Esophagus (tissue), 2 donors: ENCODE measurements at regions not wholly inside any gene's neighbourhood (a gene's known extent, or its start where the extent isn't known, plus 50 kb on each side); places are given as distances from the start of the nearest gene placed in this dataset.

Source experiments
- H3K27ac ChIP-seq, 2 donors: one replicate each; pipeline ENCODE4 v1.5.1; 2013; ENCODE audit warnings: low read depth in 2 of 2, mild to moderate bottlenecking in 2 of 2, inconsistent platforms in 1 of 2, low read length in 1 of 2, moderate library complexity in 1 of 2
- H3K27me3 ChIP-seq, 2 donors: one replicate each; pipeline ENCODE4 v1.6.1; 2013; ENCODE audit warnings: low read length in 2 of 2, control low read depth in 1 of 2, mild to moderate bottlenecking in 1 of 2; ENCODE audit not compliant: insufficient read depth in 2 of 2, control insufficient read depth in 1 of 2
- H3K36me3 ChIP-seq, 2 donors: one replicate each; pipeline ENCODE4 v1.6.1; 2013; ENCODE audit warnings: low read length in 1 of 2; ENCODE audit not compliant: control insufficient read depth in 2 of 2, insufficient read depth in 2 of 2
- H3K4me1 ChIP-seq, 2 donors: one replicate each; pipeline ENCODE4 v1.6.1; 2013; ENCODE audit warnings: low read length in 1 of 2; ENCODE audit not compliant: control insufficient read depth in 2 of 2, insufficient read depth in 2 of 2
- H3K4me3 ChIP-seq, 2 donors: one replicate each; pipeline ENCODE4 v1.5.1; 2013; ENCODE audit warnings: low read length in 2 of 2, mild to moderate bottlenecking in 2 of 2, low read depth in 1 of 2, moderate library complexity in 1 of 2
- H3K9me3 ChIP-seq, 2 donors: one replicate each; pipeline ENCODE4 v1.6.1; 2013; ENCODE audit warnings: mild to moderate bottlenecking in 2 of 2, low read depth in 1 of 2, low read length in 1 of 2, moderate library complexity in 1 of 2; ENCODE audit not compliant: control insufficient read depth in 2 of 2, insufficient read depth in 1 of 2
- WGBS, 2 donors: extraction: QIAGEN DNeasy Blood & Tissue Kit; methylation state at CpG; one replicate each; pipeline ENCODE4 v1.1.7; 2013; 5-methylcytosine and 5-hydroxymethylcytosine counted together
- donor health status: healthy with polysubstance abuse.
- donor health status: Bipolar disorder and iron deficiency.

- Histone ChIP-seq H3K4me3 (no peak overlapping the region), H3K27ac (no peak overlapping the region), H3K4me1 (no peaks in the 10 kb centered on the region), H3K27me3 (no peaks in the 10 kb centered on the region), H3K9me3 (peaks cover 0 to 4% of the 10 kb centered on the region in 2 donors), H3K36me3 (no peaks in the 10 kb centered on the region)
- WGBS, 2 donors = 63 to 64% methylated on average over 4 of the region's 4 CpGs
Measured at GRCh38 chr20:60728705-60729104, 523.4 kb upstream of the CDH4 start.

- 56 to 59% methylated on average over 7 of the region's 7 CpGs for WGBS, 2 donors
- Histone ChIP-seq H3K4me3 (no peak overlapping the region), H3K27me3 (no peaks in the 10 kb centered on the region), H3K36me3 (no peaks in the 10 kb centered on the region), H3K27ac (no peak overlapping the region), H3K4me1 (no peaks in the 10 kb centered on the region), H3K9me3 (peaks cover 0 to 4% of the 10 kb centered on the region in 2 donors)
Measured at GRCh38 chr20:60729135-60729900, 522.7 kb upstream of the CDH4 start.

- Histone ChIP-seq H3K27ac (no peak overlapping the region), H3K9me3 (peaks cover 0 to 4% of the 10 kb centered on the region in 2 donors), H3K36me3 (no peaks in the 10 kb centered on the region), H3K4me3 (no peak overlapping the region), H3K27me3 (no peaks in the 10 kb centered on the region), H3K4me1 (no peaks in the 10 kb centered on the region)
- WGBS, 2 donors = 48 to 64% methylated on average over 3 of the region's 3 CpGs
Measured at GRCh38 chr20:60732322-60732721, 519.7 kb upstream of the CDH4 start.

- H3K4me3 ChIP-seq = no peak overlapping the region
- no peaks in the 10 kb centered on the region for H3K4me1 ChIP-seq
- H3K27ac ChIP-seq = no peak overlapping the region
- H3K36me3 ChIP-seq = no peaks in the 10 kb centered on the region
- WGBS, 2 donors = 69 to 73% methylated on average over 6 of the region's 6 CpGs
- H3K27me3 ChIP-seq = no peaks in the 10 kb centered on the region
- peaks cover 0 to 2% of the 10 kb centered on the region in 2 donors for H3K9me3 ChIP-seq
Measured at GRCh38 chr20:60748086-60748485, 504.0 kb upstream of the CDH4 start.

GRCh38 chr20:60749804-60750602 lies 502.1 kb upstream of the CDH4 start:
- no peaks in the 10 kb centered on the region for H3K27me3 ChIP-seq
- no peaks in the 10 kb centered on the region for H3K36me3 ChIP-seq
- H3K27ac ChIP-seq = no peak overlapping the region
- H3K9me3 ChIP-seq = peaks cover 0 to 4% of the 10 kb centered on the region in 2 donors
- 85 to 90% methylated on average over 11 of the region's 11 CpGs for whole genome bisulfite sequencing, 2 donors
- H3K4me1 ChIP-seq = no peaks in the 10 kb centered on the region
- no peak overlapping the region for H3K4me3 ChIP-seq

GRCh38 chr20:60750909-60751308 lies 501.2 kb upstream of the CDH4 start:
- H3K9me3 ChIP-seq = peaks cover 0 to 4% of the 10 kb centered on the region in 2 donors
- 84 to 85% methylated on average over 10 of the region's 10 CpGs for WGBS, 2 donors
- no peaks in the 10 kb centered on the region for H3K4me1 ChIP-seq
- no peak overlapping the region for H3K27ac ChIP-seq
- H3K4me3 ChIP-seq = no peak overlapping the region
- no peaks in the 10 kb centered on the region for H3K27me3 ChIP-seq
- no peaks in the 10 kb centered on the region for H3K36me3 ChIP-seq

GRCh38 chr20:60751826-60752225 lies 500.2 kb upstream of the CDH4 start:
- 69 to 71% methylated on average over 7 of the region's 7 CpGs for WGBS, 2 donors
- no peaks in the 10 kb centered on the region for H3K36me3 ChIP-seq
- no peak overlapping the region for H3K4me3 ChIP-seq
- H3K9me3 ChIP-seq = peaks cover 0 to 4% of the 10 kb centered on the region in 2 donors
- H3K4me1 ChIP-seq = no peaks in the 10 kb centered on the region
- no peak overlapping the region for H3K27ac ChIP-seq
- no peaks in the 10 kb centered on the region for H3K27me3 ChIP-seq

- H3K27me3 ChIP-seq = no peaks in the 10 kb centered on the region
- peaks cover 0 to 4% of the 10 kb centered on the region in 2 donors for H3K9me3 ChIP-seq
- H3K36me3 ChIP-seq = no peaks in the 10 kb centered on the region
- H3K4me1 ChIP-seq = no peaks in the 10 kb centered on the region
- H3K27ac ChIP-seq = no peak overlapping the region
- WGBS, 2 donors = 64 to 69% methylated on average over 17 of the region's 17 CpGs
- no peak overlapping the region for H3K4me3 ChIP-seq
Measured at GRCh38 chr20:60752741-60753420, 499.2 kb upstream of the CDH4 start.

GRCh38 chr20:60754856-60755255 lies 497.2 kb upstream of the CDH4 start:
- 53 to 65% methylated on average over 4 of the region's 4 CpGs for WGBS, 2 donors
- Histone ChIP-seq H3K27ac (no peak overlapping the region), H3K9me3 (peaks cover 0 to 4% of the 10 kb centered on the region in 2 donors), H3K4me3 (no peak overlapping the region), H3K4me1 (no peaks in the 10 kb centered on the region), H3K36me3 (no peaks in the 10 kb centered on the region), H3K27me3 (no peaks in the 10 kb centered on the region)
